ENCODE measurements at regions not wholly inside any gene's neighbourhood (a gene's known extent, or its start where the extent isn't known, plus 50 kb on each side); places are given as distances from the start of the nearest gene placed in this dataset.
"Not testable (repeated sequence)": the region's sequence is repeated elsewhere in the genome, so short reads cannot be mapped to it uniquely, and the experiment has no call there.

GRCh38 chr2:240369801-240370585 lies 65.5 kb upstream of the GPC1 start:
- Mint-ChIP-seq H3K36me3 (no peaks in the 10 kb centered on the region), H3K27ac (no peak overlapping the region), H3K4me3 (no peak overlapping the region), H3K4me1 (no peaks in the 10 kb centered on the region), H3K9me3 (no peaks in the 10 kb centered on the region), H3K27me3 (no peaks in the 10 kb centered on the region)

DNA sequence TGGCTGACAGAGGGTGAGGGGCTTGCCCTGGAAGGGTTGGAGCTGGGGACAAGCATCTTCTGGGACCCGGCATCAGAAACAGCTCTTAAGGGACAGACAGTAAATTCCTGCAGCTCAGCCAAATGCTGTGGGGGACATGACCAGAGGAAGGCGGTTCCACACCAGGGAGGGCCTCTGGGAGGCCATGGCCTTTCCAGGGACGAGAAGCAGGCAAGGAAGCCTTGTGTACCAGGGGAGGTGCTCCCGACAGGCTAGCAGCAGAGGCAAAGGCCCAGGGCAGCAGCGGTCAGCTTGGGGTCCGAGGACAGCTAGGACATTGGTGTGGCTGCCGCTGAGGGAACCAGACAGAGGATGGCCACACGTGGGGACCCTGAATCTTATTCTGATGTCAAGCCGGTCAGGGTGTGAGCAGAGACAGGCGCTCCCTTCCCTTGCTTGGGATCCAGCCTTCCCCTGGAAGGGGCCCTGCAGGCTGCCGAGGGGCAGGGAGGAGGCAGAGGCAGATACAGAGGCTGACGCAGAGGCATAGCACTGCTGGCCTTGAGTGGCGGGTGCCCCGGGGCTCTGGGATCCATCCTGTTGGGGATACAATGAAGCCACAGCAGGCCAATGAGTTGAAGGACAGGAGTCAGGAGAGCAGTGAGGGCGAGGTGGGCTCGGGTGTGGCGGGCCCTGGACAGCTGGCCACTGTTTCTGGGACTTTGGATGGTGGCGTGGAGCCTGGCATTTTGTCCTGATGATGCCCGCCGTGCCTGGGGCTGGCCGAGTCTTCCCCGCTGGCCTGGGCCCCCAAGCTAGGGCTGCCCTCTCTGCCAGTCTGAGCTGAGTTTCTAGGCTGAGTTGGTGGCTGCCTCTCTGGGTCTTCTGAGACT lies 64.1 kb upstream of the GPC1 start:
- Mint-ChIP-seq H3K36me3 (no peaks in the 10 kb centered on the region), H3K27me3 (no peaks in the 10 kb centered on the region), H3K9me3 (no peaks in the 10 kb centered on the region), H3K4me1 (no peaks in the 10 kb centered on the region), H3K4me3 (no peak overlapping the region), H3K27ac (no peak overlapping the region)

GRCh38 chr2:240372101-240372500 lies 63.4 kb upstream of the GPC1 start:
- no peaks in the 10 kb centered on the region for H3K36me3 Mint-ChIP-seq
- H3K4me1 Mint-ChIP-seq = no peaks in the 10 kb centered on the region
- no peaks in the 10 kb centered on the region for H3K27me3 Mint-ChIP-seq
- no peak overlapping the region for H3K4me3 Mint-ChIP-seq
- H3K9me3 Mint-ChIP-seq = no peaks in the 10 kb centered on the region
- H3K27ac Mint-ChIP-seq = no peak overlapping the region

GRCh38 chr2:240373289-240373885 lies 62.1 kb upstream of the GPC1 start:
- Mint-ChIP-seq H3K4me3 (no peak overlapping the region), H3K27ac (no peak overlapping the region), H3K9me3 (no peaks in the 10 kb centered on the region), H3K4me1 (no peaks in the 10 kb centered on the region), H3K36me3 (no peaks in the 10 kb centered on the region), H3K27me3 (no peaks in the 10 kb centered on the region)

- H3K36me3 Mint-ChIP-seq = no peaks in the 10 kb centered on the region
- no peaks in the 10 kb centered on the region for H3K27me3 Mint-ChIP-seq
- no peak overlapping the region for H3K27ac Mint-ChIP-seq
- no peak overlapping the region for H3K4me3 Mint-ChIP-seq
- no peaks in the 10 kb centered on the region for H3K9me3 Mint-ChIP-seq
- no peaks in the 10 kb centered on the region for H3K4me1 Mint-ChIP-seq
Observed at GRCh38 chr2:240374085-240374907, 61.2 kb upstream of the GPC1 start.

DNA sequence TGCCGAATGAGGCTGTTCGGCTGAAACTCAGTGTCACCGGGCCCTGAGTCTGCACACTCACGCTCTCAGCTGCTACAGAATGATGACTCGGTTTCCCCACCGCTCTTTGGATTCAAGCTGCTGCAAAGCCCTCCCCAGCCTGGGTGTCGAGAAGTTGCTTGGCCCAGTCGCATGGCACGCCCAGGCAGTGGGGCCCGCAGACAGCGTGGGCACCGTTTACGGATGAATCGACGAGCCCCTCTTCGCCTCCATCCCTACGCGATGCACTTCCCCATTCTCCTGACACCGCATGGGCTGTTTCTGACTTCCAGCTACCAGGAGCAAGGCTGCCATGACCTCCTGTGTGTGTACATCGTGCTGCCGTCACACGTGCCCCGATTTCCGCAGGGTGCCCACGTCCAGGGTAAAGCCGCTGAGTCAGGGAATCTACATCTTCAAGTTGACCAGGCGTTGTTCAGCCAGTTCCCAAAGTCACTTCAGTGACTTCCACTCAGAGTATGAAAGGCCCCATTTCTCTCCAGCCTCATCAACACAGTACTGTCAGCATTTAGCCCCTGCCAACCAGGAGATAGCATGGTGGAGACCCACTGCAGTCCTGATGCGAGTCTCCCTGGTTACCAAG lies 60.3 kb upstream of the GPC1 start:
- Mint-ChIP-seq H3K4me1 (no peaks in the 10 kb centered on the region), H3K36me3 (no peaks in the 10 kb centered on the region), H3K27ac (no peak overlapping the region), H3K4me3 (no peak overlapping the region), H3K27me3 (peaks cover 1% of the 10 kb centered on the region), H3K9me3 (no peaks in the 10 kb centered on the region)

- H3K36me3 Mint-ChIP-seq = no peaks in the 10 kb centered on the region
- no peak overlapping the region for H3K27ac Mint-ChIP-seq
- peaks cover 1% of the 10 kb centered on the region for H3K27me3 Mint-ChIP-seq
- no peaks in the 10 kb centered on the region for H3K4me1 Mint-ChIP-seq
- no peak overlapping the region for H3K4me3 Mint-ChIP-seq
- no peaks in the 10 kb centered on the region for H3K9me3 Mint-ChIP-seq
Observed at GRCh38 chr2:240376739-240377138, 58.7 kb upstream of the GPC1 start.

GRCh38 chr2:240377366-240377765 lies 58.1 kb upstream of the GPC1 start:
- H3K4me3 Mint-ChIP-seq = no peak overlapping the region
- H3K4me1 Mint-ChIP-seq = no peaks in the 10 kb centered on the region
- H3K27me3 Mint-ChIP-seq = peaks cover 1% of the 10 kb centered on the region
- H3K27ac Mint-ChIP-seq = no peak overlapping the region
- no peaks in the 10 kb centered on the region for H3K36me3 Mint-ChIP-seq
- no peaks in the 10 kb centered on the region for H3K9me3 Mint-ChIP-seq

DNA sequence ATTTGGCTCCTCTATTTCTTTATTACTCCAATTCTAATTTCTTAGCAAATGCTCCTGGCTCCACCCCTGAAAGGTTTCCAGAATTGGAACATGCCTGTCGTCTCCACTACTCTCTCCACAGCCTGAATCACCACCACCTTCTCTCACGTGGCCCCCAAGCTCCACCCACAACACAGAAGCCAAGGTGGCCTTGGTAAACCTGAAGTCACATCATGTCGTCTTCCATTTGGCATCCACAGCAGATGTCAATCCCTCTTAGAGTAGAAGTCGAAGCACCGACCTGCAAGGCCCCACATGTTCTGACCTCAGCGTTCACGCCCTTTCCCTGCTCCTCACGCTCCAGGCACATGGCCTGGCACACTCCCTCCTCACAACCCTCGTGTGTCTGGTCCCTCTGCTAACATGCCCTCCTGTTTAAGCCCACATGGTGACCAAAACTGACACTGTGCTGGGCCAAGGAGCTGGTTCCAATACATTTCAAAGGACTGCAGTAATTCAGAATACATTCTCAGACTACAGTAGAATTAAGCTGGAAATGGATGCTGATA lies 56.3 kb upstream of the GPC1 start:
- Mint-ChIP-seq H3K4me3 (no peak overlapping the region), H3K27me3 (peaks cover 1% of the 10 kb centered on the region), H3K4me1 (no peaks in the 10 kb centered on the region), H3K36me3 (no peaks in the 10 kb centered on the region), H3K27ac (no peak overlapping the region), H3K9me3 (no peaks in the 10 kb centered on the region)

GRCh38 chr2:240383099-240383758 lies 52.2 kb upstream of the GPC1 start:
- H3K27me3 Mint-ChIP-seq = peaks cover 1% of the 10 kb centered on the region
- H3K36me3 Mint-ChIP-seq = no peaks in the 10 kb centered on the region
- no peak overlapping the region for H3K27ac Mint-ChIP-seq
- H3K9me3 Mint-ChIP-seq = no peaks in the 10 kb centered on the region
- no peak overlapping the region for H3K4me3 Mint-ChIP-seq
- no peaks in the 10 kb centered on the region for H3K4me1 Mint-ChIP-seq

DNA sequence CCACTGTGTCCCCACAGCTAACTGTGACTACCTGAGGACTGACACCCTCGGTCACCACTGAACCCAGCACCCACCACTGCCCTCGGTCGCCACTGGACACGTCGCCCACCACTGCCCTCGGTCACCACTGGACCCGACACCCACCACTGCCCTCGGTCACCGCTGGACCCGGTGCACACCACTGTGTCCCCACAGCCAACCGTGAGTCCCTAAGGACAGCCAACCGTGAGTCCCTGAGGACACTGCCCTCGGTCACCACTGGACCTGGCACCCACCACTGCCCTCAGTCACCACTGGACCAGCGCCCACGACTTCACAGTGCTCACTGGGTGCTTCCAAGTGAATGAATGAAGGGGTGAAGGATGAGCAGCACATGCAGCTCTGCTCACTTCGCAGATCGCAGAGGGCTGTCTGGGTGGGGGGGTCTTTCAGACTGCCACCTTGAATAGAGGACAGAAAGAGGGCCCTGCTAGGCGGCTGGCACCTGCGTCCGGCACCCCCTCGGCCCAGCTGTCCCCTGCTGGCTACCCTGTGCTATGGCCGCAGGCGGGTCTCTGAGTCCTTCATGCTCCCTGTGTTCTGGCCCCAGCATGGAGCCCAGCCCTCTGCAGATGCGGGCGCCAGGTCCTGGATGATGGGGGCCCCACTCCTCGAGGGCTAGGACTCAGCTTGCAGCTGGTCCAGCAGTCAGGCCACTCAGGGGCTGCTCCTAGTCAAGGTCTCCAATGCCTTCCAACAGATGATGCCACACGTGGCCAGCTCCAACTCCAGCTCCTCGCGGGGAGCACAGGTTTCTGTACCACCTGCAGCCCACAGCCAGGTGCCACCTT lies 51.4 kb upstream of the GPC1 start:
- Mint-ChIP-seq H3K4me3 (no peak overlapping the region), H3K27me3 (peaks cover 1% of the 10 kb centered on the region), H3K4me1 (no peaks in the 10 kb centered on the region), H3K27ac (no peak overlapping the region), H3K36me3 (no peaks in the 10 kb centered on the region), H3K9me3 (no peaks in the 10 kb centered on the region)

- no peaks in the 10 kb centered on the region for H3K4me1 Mint-ChIP-seq
- no peaks in the 10 kb centered on the region for H3K9me3 Mint-ChIP-seq
- no peak overlapping the region for H3K4me3 Mint-ChIP-seq
- H3K27ac Mint-ChIP-seq = no peak overlapping the region
- no peaks in the 10 kb centered on the region for H3K27me3 Mint-ChIP-seq
- no peaks in the 10 kb centered on the region for H3K36me3 Mint-ChIP-seq
Observed at GRCh38 chr2:240384711-240385450, 50.6 kb upstream of the GPC1 start.

DNA sequence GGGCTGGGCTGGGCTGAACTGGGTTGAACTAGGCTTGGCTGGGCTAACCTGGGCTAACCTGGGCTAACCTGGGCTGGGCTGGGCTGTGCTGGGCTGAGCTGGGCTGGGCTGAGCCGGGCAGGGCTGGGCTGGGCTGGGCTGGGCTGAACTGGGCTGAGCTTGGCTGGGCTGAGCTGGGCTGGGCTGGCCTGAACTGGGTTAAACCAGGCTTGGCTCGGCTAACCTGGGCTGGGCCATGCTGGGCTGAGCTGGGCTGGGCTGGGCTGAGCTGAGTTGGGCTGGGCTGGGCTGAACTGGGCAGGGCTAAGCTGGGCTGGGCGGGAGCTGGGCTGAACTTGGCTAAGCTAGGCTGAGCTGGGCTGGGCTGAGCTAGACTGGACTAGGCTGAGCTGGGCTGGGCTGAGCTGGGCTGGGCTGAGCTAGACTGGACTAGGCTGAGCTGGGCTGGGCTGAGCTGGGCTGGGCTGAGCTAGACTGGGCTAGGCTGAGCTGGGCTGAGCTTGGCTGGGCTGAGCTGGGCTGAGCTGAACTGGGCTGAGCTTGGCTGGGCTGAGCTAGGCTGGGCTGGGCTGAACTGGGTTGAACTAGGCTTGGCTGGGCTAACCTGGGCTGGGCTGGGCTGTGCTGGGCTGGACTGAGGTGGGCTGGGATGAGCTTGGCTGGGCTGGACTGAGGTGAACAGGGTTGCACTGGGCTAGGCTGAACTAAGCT lies 49.9 kb upstream of the GPC1 start:
- H3K4me1 Mint-ChIP-seq, H3K27ac Mint-ChIP-seq, H3K4me3 Mint-ChIP-seq, H3K9me3 Mint-ChIP-seq, H3K27me3 Mint-ChIP-seq, H3K36me3 Mint-ChIP-seq: not testable (repeated sequence)

Data from activated naive CD4-positive, alpha-beta T cell treated with anti-CD3 and anti-CD28 coated beads, Interleukin-2, amount 50 U/mL, for 24 hours (primary cell).